Stimulated activated CD4-positive, alpha-beta T cell treated with anti-CD3 and anti-CD28 coated beads, Interleukin-4, amount 100 ng/mL, for 24 hours (primary cell): ENCODE measurements at regions not wholly inside any gene's neighbourhood (a gene's known extent, or its start where the extent isn't known, plus 50 kb on each side); places are given as distances from the start of the nearest gene placed in this dataset.

Source experiments
- DNase-seq: peaks from one replicate; pipeline ENCODE4 v3.0.0-alpha.2; 2020

DNA sequence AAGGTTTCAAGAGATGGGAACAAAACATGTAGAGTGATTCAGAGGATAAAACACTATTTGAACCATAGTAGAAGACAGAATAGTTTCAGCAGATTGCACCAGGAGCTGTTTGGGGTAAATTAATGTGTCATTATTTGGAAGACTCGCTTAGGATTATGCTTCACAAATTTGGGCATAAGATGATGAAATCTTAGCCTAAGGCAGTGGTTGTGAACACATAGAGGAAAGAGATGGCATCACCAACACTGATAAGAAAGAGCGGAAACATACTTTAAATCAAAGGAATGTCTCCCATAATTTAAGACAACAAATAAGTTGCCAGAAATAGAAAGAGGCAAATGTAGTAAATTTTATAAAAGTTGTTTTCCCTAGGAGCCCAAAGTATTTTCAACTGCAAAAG is 66.1 kb upstream of the TBCA start:
- no peak for DNase-seq

DNA sequence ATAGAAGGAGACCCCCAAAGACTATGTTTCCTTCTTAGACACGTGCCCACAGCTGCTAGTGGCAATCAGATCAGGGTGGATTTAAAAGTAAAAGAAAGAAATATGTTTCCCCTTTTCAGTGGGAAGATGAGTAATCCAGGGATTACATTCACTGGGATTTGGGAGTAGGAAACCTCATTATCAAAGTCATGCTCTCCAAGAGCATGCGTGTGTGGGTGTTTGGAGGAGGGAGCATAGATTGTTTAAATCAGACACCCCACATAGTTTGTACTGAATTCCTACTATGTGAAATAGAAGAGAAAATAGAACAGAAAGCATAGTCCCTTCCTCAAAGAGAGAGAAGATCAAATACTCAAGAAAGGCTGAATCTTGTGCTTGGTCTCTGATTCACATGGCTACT is 65.5 kb upstream of the TBCA start:
- DNase-seq, result no peak

DNA sequence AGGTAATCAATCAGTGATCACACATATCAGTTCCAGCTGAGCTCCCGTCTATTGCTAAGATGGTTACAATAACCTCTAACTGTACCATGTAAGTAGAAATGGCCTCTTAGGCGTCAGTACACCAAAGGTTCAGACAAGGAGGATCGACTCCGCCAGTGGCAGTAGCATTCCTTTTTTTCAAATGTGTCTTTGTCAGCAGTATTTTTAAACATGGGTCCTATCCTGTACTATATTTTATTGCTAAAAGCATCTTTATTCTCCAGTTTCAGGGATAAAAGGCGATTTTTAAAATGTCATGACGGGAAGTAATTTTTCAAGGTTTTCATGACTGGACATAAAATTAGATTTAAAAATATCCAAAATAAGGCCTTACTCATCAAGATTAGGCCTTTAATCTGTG is 64.8 kb upstream of the TBCA start:
- DNase-seq, result no peak

DNA sequence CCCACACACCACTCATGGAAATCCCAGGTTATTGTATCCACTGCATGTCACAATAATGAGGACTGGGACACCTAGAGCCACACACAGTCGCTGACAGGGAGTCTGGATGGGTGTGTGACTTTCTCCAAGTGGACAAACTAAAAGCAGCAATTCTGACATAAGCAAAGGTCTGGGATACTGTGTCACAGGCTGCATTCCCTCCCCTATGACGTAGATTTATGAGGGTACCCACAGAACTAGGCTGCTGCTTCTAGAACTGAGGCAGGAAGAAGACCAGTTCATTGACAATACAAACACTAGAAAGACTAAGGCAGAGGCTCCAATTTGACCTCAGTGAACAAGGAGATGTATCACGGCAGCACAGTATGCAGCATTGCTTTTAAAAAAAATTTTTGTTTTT is 63.6 kb upstream of the TBCA start:
- DNase-seq, result no peak

DNA sequence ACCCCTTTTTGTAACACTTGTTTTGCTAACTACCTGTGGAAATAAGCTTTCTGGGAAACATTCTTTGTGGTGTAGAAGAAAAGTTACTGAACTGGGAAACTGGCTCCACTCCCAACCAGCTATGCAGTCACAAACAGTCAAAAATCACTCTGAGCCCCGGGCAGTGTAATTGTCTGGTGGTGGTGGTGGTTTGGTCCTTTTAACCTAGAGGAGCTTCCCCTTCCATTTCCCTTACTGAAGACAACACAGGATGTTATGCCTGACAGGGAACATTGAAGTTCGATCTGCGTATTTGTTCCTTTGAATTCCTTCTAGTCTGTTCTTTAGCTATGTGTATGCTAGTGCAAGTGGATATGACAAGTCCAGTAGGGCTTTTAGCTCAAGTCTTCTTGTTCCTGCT is 56.8 kb upstream of the TBCA start:
- DNase-seq, result no peak

- DNase-seq, result no peak
Observed at GRCh38 chr5:77832166-77832770, 56.1 kb upstream of the TBCA start.

- no peak for DNase-seq
Observed at GRCh38 chr5:77828445-77828844, 52.3 kb upstream of the TBCA start.
